Right ventricle myocardium superior (tissue), 1 donor: ENCODE measurements at regions not wholly inside any gene's neighbourhood (a gene's known extent, or its start where the extent isn't known, plus 50 kb on each side); places are given as distances from the start of the nearest gene placed in this dataset.
A peak's percentile ranks its signal among the peaks of the same experiment; 100 is the strongest.
"Not testable (repeated sequence)": the region's sequence is repeated elsewhere in the genome, so short reads cannot be mapped to it uniquely, and the experiment has no call there.

Source experiments
- ATAC-seq: fragments of 200-7000 bp; cut with Tn5 transposase; one replicate; pipeline ENCODE4 v1.9.1; 2020; ENCODE audit warnings: mild to moderate bottlenecking; ENCODE audit not compliant: poor library complexity
- DNase-seq: peaks from one replicate; pipeline ENCODE4 v3.0.0-alpha.2; 2020
- intact Hi-C: fragments of 100-400 bp; cut with DNase I; formaldehyde crosslinking; loops from one replicate; pipeline ENCODE4 v1.11.2; 2022
- donor health status: DM: no; HTN: yes; CAD: no; lungs with severe emphysema.

DNA sequence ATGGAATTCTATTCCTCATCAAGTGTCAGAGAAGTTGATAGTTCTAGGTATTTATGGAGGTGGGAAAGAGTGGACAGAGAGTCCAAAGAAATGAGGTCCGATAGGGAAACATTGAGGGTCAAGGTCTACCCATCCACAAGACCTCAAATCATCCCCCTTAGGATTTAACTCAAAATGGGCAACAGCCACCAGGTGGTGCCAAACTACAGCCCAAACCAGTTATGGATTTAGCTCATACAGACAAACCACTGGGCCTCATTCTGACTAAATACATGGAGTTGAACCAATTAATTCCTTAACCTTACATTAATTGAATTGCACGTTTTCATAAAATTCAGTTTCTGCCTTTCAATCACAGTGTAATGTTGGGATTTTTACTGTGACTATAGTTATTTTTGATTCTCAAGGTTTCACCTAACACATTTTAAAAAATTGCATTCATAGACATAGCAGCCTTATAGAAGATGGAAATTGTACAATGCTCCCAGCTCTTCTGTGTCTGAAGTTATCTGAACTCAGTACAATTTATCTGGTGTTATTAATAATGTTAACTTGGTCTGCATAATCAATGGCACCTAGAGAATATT, 98.2 kb upstream of the HNMT start:
- intact Hi-C loops = no loop called here
- ATAC-seq (no peak), DNase-seq (no peak)

DNA sequence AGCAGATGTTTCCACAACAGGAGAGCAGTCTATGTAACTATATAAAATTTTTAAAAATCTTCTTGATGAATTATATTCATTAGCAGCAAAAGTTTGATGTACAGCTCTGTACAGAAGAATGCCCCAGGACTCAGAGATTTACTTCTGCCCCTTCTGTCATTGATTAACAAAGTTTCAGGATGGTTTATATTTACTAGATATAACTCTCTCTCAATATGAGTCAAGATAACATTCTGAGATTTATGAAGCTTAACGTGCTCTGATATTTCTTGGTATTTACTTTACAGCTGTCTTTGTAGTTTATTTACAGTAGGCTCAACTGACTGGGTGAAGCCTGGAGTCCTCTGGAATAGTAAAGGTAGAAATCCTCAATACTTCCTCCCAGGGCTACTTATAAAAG, 93.6 kb upstream of the HNMT start:
- intact Hi-C loops = no loop called here
- DNase-seq (no peak), ATAC-seq (no peak)

DNA sequence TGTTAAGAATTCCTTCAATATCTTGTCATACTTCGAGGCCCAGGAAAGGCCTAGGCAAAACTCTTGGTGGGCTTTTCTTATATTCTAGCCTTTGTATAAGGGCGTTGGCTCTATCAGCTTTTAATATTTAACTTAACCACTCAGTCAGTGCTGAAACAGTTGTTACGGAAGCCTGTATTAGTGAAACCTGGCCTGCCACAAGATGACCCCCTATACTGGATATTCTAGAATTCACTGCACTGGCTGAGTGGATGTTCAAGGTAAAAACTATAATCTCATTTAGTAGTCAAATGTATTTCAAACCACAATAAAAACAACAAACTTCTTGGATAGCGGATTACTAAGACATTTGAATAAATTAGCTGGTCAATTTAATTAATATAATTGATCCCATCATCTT, 91.7 kb upstream of the HNMT start:
- intact Hi-C loops = no loop called here
- ATAC-seq (no peak), DNase-seq (no peak)

DNA sequence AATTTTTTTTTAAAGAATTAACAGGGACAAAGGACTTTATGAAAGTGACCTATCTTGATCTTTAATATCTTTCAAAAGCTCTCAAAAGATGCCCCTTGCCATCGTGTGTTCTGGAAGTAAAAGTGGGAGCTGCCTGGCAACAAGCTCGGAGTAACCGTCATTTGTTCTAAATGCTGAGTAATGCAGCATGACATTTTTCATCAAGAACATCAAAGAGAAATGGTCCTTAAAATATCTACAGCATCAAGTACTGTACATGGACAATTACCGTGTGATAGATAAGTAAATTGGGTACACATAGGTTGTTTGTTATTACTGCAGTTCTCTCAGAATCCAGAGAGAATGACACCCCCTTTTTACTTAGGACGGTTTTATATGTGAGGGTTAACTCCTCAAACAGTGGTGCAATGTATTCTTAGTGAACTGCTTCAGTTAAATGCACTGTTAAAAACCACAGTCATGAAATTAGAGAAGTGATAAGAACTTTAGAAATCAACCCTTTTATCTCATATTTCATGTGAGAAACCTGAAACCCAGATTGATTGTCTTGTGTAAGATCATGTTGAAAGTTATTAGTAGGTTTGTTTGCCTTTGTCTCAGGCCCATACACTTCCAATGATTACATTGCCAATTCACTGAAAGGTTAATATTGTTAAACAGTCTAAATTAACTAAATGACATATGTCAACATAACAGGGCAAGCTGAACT, 90.6 kb upstream of the HNMT start:
- ATAC-seq = no peak
- intact Hi-C loops = no loop called here
- no peak for DNase-seq

DNA sequence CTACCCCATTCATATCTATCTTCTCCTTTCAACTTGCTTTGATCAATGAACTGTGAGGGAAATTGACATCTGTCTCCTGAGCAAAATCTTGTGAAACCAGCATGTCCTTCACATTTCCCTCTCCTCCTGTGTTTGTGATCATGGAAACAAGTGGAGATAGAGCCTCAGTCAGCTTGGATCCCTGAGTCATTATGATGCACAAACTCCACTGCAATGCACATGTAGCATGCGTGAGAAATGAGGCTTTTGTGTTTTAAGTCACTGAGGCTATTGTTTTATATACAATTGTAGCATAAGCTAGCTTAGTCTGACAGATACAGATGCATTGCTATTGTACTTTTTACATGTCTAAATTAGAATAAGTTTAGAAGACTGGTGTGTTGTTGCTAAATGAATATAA, 85.2 kb upstream of the HNMT start:
- ATAC-seq (no peak), DNase-seq (no peak)
- intact Hi-C loops = no loop called here

DNA sequence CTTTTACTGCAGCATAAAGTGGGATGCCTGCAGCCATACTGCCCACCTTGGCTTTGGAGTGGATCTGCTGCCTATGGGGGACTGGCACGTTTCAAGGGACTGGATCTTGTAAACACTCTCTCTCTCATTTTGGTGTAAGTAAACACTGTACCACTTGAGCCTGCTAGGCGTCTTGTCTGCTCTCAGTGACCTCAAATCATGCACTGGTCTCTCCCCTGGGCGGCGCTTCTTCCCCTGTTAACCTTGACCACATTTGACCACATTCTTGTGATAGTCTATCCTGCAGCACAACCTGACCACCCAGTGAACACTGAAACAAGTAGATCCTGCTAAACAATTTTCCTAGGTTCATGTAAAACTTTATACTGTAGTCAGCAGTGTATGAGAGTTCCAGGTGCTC, 82.6 kb upstream of the HNMT start:
- no peak for DNase-seq

DNA sequence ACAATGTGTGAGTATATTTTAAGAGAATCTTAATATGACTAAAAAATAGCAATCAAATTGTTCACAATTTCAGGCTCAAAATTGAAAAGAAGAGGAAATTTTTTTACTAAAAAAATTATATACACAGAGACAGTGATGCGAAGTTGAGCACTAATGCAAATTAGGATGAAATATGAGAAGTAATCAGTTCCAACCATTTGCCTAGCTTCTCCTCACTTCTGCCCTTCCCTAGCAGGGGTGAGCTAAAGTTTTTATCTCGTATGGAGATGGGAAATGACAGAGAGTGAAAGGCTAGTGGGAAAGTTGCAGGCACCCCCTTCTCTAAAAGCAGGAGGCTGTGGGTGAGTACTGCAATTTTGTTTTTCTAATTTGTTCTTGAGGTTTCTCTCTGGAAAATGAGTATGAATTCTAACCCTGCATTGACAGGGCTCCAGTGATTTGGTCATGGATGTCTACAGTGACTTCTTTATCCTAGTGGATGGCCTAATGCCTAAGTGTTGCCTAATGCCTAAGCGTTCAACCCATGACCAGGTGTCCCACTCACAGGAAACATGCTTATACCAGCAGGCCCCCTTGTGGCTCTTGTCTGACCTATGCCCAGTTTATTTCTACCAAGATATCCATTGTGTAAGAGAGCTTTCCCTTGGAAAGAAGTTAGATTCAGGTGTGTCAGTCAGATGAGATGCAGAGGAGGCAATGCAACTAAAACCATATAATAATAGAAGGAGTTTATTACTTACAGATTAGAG, 78.0 kb upstream of the HNMT start:
- ATAC-seq (no peak), DNase-seq (no peak)
- intact Hi-C loops = no loop called here

More for the DNA sequence above, 82.6 kb upstream of the HNMT start:
- no peak for ATAC-seq
- intact Hi-C loops = no loop called here

DNA sequence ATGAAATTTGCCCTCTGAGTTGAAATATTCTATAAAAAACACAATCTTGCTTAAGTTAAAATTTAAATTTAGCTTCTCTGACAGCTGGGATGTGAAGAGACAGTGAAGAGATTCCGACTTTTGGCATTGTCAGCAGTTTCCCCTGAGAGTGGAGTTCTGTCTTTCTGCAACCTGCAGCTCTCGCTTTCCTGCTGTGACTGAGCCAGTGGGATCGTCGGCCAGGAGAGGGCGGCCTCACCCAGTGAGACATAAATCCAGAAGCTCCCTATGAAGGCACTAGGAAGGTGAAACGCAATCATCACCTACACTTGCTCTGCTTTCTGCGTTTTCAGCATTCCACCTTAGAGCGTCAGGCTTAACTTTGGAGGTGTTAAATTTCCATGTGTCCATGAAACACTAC, 75.4 kb upstream of the HNMT start:
- no peak for ATAC-seq
- peak; percentile 47 for DNase-seq
- intact Hi-C loops = no loop called here

DNA sequence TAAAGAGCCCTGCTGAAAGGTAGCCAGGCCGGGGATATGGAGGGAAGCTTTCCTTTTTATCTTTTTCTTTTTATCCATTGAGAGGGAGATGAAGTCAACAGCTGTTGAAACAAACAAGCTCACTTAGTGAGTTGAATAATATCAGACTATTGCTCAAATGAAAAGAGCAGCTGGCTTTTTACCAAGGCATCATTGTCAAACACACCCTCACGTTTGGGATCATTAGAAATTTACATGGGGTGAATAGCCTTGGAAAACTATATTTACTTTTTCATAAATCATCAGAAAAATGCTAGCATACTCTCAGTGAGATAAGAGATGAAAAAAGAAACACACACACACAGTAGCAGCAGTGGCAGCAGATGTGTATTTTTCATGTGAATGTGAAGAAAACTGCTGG, 71.5 kb upstream of the HNMT start:
- no peak for ATAC-seq
- no peak for DNase-seq
- intact Hi-C loops = no loop called here

DNA sequence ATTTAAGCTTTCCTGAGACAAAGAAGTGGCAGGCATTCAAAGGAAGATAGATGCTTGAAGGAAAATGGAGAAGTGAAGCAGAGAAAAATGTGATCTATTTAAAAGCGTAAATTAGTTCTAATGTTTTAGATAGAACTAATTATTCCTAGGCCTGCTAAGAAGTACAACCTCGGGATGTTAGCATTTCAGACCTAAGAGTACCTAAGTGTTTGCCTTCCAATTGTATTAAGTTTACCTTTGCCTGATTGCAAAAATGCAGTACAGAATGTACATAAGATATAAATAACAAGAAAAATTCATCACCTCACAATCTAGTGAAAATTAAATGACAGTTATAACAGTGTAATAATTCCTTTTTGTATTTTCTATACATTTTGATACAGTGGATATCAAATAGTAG, 71.1 kb upstream of the HNMT start:
- intact Hi-C loops = no loop called here
- no peak for DNase-seq
- no peak for ATAC-seq

DNA sequence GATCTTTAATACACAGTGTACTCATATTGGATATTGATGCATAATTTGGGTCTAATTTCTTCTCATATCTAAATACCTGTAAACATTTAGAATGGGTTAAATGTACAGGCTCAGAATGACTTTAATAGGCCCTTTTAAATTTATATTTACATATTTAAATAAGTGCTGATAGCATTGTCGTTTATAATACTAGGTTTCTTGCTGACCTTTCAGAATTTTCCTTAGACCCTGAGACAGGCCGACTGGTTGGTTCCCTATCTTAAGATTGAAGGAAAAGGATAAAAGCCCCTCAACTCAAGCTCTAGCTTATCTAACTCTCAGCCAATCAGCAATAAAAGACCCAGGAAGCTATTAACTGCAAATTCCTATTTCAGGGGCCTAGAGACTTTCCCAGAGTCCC, 67.8 kb upstream of the HNMT start:
- intact Hi-C loops = no loop called here
- no peak for ATAC-seq
- DNase-seq = no peak

DNA sequence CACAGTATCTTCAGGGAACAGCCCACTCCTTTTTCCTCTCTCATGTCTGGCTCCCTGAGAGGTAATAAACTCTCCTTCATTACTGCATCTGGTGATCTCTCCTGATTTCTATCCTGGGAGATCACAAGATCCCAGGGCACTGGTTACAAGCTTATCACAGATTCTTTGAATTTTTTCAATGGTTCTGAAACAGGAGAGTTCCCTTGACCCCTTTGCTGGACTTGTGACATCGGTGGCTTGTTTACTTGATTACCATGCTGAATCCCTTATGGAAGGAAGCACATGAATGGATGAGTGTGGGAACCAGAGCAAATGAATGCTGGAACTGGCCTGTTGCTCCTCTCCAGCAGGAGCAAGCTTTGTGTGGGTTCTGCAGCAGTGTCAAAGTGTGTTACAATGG, 67.2 kb upstream of the HNMT start:
- no peak for ATAC-seq
- no peak for DNase-seq
- intact Hi-C loops = no loop called here

DNA sequence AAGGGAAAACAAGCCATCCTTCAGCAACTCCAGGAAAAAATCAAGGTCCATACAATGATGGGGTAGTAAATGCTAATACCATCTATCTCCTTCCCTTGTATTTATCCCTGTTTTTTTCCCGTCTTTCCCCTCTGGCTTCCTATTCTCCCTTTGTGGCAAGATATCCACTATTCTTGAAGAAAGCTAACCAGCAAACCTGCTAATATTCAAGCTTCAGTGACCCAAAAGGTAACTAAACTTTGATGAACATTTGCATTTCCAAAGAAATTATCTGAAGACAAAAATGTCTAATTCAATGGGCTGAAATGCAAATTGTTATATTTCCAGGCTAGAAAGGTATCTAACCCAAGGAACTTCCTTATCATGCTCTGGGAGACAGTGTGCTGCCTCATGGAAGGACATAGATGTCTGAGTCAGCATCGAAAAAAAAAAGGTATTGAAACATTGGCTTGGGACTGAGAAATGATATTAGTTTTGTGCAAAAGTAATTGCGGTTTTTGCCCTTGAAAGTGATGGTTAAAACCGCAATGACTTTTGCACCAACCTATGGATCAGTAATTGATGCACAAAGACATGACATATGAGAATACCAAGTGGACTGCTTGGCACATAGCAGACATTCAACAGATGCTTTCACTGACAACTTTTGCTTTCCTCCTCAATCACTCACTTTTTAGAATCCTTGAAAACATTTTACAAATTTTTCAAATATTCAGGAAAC, 63.7 kb upstream of the HNMT start:
- no peak for DNase-seq
- intact Hi-C loops = no loop called here
- ATAC-seq = no peak

DNA sequence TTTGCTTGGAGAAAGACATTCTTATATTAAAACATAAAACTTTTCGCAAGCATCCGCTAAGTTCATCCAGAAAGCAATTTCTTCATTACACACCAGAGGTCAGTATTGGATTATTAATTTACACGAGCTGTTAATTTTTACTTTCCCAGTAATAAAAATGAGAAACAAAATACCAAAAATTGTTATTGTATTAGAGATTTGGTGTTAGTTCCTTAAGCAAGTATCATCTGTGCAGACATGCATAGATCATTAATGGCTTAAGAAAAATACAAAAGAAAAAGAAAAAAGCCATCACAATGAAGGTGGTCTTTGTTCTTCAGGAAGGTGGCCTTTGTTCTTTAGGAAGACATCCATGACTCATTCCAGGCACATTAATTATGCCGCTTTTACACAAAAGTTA, 53.6 kb upstream of the HNMT start:
- ATAC-seq (no peak), DNase-seq (no peak)
- intact Hi-C loops = no loop called here

DNA sequence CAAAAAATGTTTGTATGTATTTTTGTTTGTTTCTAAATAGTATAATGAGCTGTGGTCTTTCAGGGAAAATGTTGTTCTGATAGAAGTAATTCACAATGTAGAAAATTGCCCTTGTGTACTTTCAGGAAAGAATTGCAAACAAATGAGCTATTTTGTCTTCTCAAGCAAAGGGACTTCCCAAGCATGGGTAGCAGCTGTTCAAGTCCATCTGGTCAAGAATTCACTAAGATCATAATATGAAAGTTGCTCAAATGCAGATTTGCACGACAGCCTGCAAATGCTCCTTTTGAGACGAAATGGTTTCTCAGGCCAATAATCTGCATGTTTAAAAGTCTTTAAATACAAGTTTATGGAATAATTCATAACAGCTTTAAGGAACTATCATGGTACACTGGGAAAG, 51.9 kb upstream of the HNMT start:
- ATAC-seq (no peak), DNase-seq (no peak)
- intact Hi-C loops = no loop called here

DNA sequence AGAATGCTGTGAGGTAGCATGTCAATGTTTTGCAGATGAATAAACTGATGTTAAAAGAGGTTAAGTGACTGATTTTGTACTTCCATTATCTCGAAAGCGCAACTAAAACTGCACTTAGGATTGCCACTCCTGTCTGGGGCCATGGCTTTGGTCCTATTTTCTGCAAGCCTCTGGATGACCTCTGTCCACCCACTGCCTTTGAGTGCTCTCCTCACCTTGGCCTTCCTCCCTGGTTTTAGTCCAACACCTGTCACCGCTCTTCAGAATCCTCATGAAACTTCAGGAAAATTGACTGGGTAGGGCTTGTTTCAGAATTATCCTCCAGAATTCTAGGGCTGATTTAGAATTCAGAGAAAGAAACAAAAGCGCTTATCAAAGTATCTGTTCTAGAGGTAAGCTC, 51.1 kb upstream of the HNMT start:
- DNase-seq (no peak), ATAC-seq (no peak)
- intact Hi-C loops = no loop called here

DNA sequence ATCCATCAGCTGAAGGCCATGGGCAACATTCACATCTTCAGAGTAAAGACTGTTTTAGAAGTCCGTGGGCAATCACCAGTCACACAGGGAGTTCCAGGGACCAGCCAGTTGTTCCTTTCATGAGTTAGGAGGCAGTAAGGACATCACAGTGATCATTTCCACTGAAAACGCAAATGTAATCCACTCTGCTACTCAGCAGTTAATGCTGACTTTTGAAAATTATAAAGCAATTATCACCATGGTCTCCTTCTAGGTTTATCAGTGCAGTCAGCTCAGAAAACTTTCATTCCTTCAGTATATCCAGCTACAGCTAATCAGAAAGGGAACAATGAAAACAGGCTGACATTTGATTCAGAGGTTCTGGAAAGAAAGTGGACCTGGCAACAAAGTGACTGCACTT, 50.6 kb upstream of the HNMT start:
- intact Hi-C loops, ATAC-seq, DNase-seq: not testable (repeated sequence)
